HepG2 (cell line): ENCODE measurements at regions not wholly inside any gene's neighbourhood (a gene's known extent, or its start where the extent isn't known, plus 50 kb on each side); places are given as distances from the start of the nearest gene placed in this dataset.

Experiments
- ATAC-seq: fragments of 200-7000 bp; cut with Tn5 transposase; 3 replicates; pipeline ENCODE4 v1.9.1; 2020; ENCODE audit warnings: mild to moderate bottlenecking, moderate library complexity
- BruUV-seq: library from RNA; stranded (reverse); fragments of 400-500 nt; replicated peaks from 2 replicates; lab custom pipeline; 2021; lab: Mats Ljungman, UMichigan
- CTCF ChIA-PET: fragments of 300-600 bp; formaldehyde crosslinking; extraction: SDS; loops from one replicate; lab custom pipeline; 2021; ENCODE audit warnings: low total read pairs, inconsistent platforms, low intra/inter-chr PET ratio; lab: Yijun Ruan, JAX
- POLR2A ChIA-PET: fragments of 350-600 bp; sonication (Branson Sonifier 250); formaldehyde crosslinking; loops from one replicate; lab custom pipeline; 2020; ENCODE audit warnings: antibody characterized with exemption, inconsistent platforms; lab: Yijun Ruan, JAX
- DNase-seq: peaks from one replicate; pipeline ENCODE4 v3.0.0-alpha.2; 2015; ENCODE audit warnings: low spot score
- FAIRE-seq: peaks from 3 replicates; lab custom pipeline; 2011; peaks lifted over from hg19 to GRCh38; lab: Jason Lieb, UNC
- H2AFZ ChIP-seq: one replicate; pipeline ENCODE4 v1.6.1; 2011; ENCODE audit warnings: low read length, inconsistent platforms
- H3K27ac ChIP-seq: fragments of 300-600 bp; 3 replicates; pipeline ENCODE4 v1.8.0; 2011; ENCODE audit warnings: mixed run types, mild to moderate bottlenecking, mixed read lengths, low read length, inconsistent platforms; ENCODE audit not compliant: insufficient read depth; ENCODE audit errors: extremely low read length
- H3K27me3 ChIP-seq, 2 experiments: fragments of 200-600 bp in 1 of 2; 2 replicates in 1 of 2; 3 replicates in 1 of 2; pipeline versions ENCODE4 v1.6.0 to v1.8.0; 2011; ENCODE audit warnings: low read length in 2 of 2, mild to moderate bottlenecking in 2 of 2, moderate library complexity in 2 of 2, inconsistent platforms in 1 of 2; ENCODE audit not compliant: insufficient read depth in 2 of 2, control insufficient read depth in 1 of 2
- H3K36me3 ChIP-seq, 2 experiments: fragments of 200-600 bp in 1 of 2; replicated peaks in 1 of 2; 2 replicates in 1 of 2; 3 replicates in 1 of 2; pipeline versions ENCODE4 v1.5.1 to v1.8.0; 2011; ENCODE audit warnings: low read length in 2 of 2, inconsistent platforms in 1 of 2; ENCODE audit not compliant: insufficient read depth in 2 of 2, control insufficient read depth in 1 of 2
- H3K4me1 ChIP-seq: 2 replicates; pipeline ENCODE4 v1.5.1; 2012; ENCODE audit warnings: low read length, inconsistent platforms; ENCODE audit not compliant: insufficient read depth
- H3K4me2 ChIP-seq: 2 replicates; pipeline ENCODE4 v1.6.0; 2011; ENCODE audit warnings: low read depth, low read length, inconsistent platforms
- H3K4me3 ChIP-seq, 3 experiments: fragments of 200-600 bp in 1 of 3; sonication (generic), shearing (Covaris generic) in 1 of 3; replicated peaks in 1 of 3; 2 replicates each; pipeline ENCODE4 v1.5.1; 2011 to 2016; ENCODE audit warnings: low read length in 3 of 3, inconsistent platforms in 2 of 3, low read depth in 2 of 3, mild to moderate bottlenecking in 2 of 3, control low read depth in 1 of 3, mixed read lengths in 1 of 3; ENCODE audit not compliant: insufficient read depth in 1 of 3
- H3K79me2 ChIP-seq: one replicate; pipeline ENCODE4 v1.6.1; 2011; ENCODE audit warnings: low read length, inconsistent platforms; ENCODE audit not compliant: insufficient read depth
- H3K9ac ChIP-seq: 2 replicates; pipeline ENCODE4 v1.6.0; 2011; ENCODE audit warnings: mild to moderate bottlenecking, low read depth, low read length, inconsistent platforms; ENCODE audit not compliant: insufficient read depth
- H3K9me3 ChIP-seq: 2 replicates; pipeline ENCODE4 v1.5.1; 2012; ENCODE audit warnings: mild to moderate bottlenecking, low read length
- H4K20me1 ChIP-seq: 2 replicates; pipeline ENCODE4 v1.6.0; 2011; ENCODE audit warnings: inconsistent platforms, mild to moderate bottlenecking, low read length, moderate library complexity; ENCODE audit not compliant: insufficient read depth
- EP300 ChIP-seq, 3 experiments: sonication (generic) in 1 of 3; formaldehyde crosslinking in 1 of 3; IDR thresholded peaks; 2 replicates each; pipeline versions ENCODE4 v1.5.1 to v1.6.1; 2011 to 2020; ENCODE audit warnings: low read depth in 2 of 3, low read length in 2 of 3, borderline replicate concordance in 1 of 3, improper control_type of control experiment in 1 of 3, mild to moderate bottlenecking in 1 of 3, missing genetic modification reagents in 1 of 3, moderate library complexity in 1 of 3
- MAFF ChIP-seq: IDR thresholded peaks from 2 replicates; pipeline ENCODE4 v1.6.1; 2011; ENCODE audit warnings: low read depth, low read length, improper control_type of control experiment
- MAFK ChIP-seq, 2 experiments: IDR thresholded peaks in 1 of 2; conservative IDR thresholded peaks in 1 of 2; 2 replicates each; pipeline ENCODE4 v1.6.1; 2011; ENCODE audit warnings: improper control_type of control experiment in 2 of 2, low read length in 2 of 2
- RBAK ChIP-seq: sonication (generic); formaldehyde crosslinking; IDR thresholded peaks from 2 replicates; pipeline ENCODE4 v1.5.1; 2020; ENCODE audit warnings: mild to moderate bottlenecking, missing genetic modification reagents
- ZNF501 ChIP-seq: sonication (generic); formaldehyde crosslinking; IDR thresholded peaks from 2 replicates; pipeline ENCODE4 v1.5.1; 2020; ENCODE audit warnings: mild to moderate bottlenecking, moderate library complexity, missing genetic modification reagents
- ZNF660 ChIP-seq: sonication (generic); formaldehyde crosslinking; IDR thresholded peaks from 2 replicates; pipeline ENCODE4 v1.5.1; 2020; ENCODE audit warnings: mild to moderate bottlenecking, low read depth, missing genetic modification reagents, borderline replicate concordance
- WGBS: methylation state at CpG from one replicate; pipeline ENCODE4 v1.1.6; 2017; ENCODE audit warnings: low lambda C conversion rate; 5-methylcytosine and 5-hydroxymethylcytosine counted together
- in situ Hi-C: cut with HindIII; loops from 2 replicates; pipeline ENCODE4 v1.10.0; 2017; ENCODE audit warnings: low pct_unique_long_range_greater_than_20kb; ENCODE audit not compliant: extremely low pct_ligation_motif_present
- intact Hi-C: fragments of 100-400 bp; cut with micrococcal nuclease; formaldehyde crosslinking; loops from one replicate; pipeline ENCODE4 v1.10.0; 2022; ENCODE audit not compliant: unreplicated experiment

- FAIRE-seq = no peak
- H3K4me1 ChIP-seq = no peaks in the 10 kb centered on the region
- ChIA-PET CTCF (no interaction called here), POLR2A (no interaction called here)
- no peaks in the 10 kb centered on the region for H4K20me1 ChIP-seq
- H3K79me2 ChIP-seq = no peaks in the 10 kb centered on the region
- no peaks in the 10 kb centered on the region for H3K27me3 ChIP-seq
- H2AFZ ChIP-seq = no peak overlapping the region
- no TSS peak for BruUV-seq
- in situ Hi-C loops (no loop called here), intact Hi-C loops (no loop called here)
- no peaks in the 10 kb centered on the region for H3K36me3 ChIP-seq
- no peak for ATAC-seq
- peak; percentile 87 to 91 for TF ChIP-seq MAFK (conservative IDR thresholded peaks at IDR 0.05 in 1 of 2, IDR thresholded peaks at IDR 0.05 in 1 of 2; ENCODE audit: low read length in 2 of 2)
- no peak for TF ChIP-seq ZNF660
- TF ChIP-seq MAFF = peak; percentile 92
- WGBS = 0% methylated on average over 2 of the region's 2 CpGs
- H3K9me3 ChIP-seq = no peaks in the 10 kb centered on the region
- DNase-seq = no peak
- no peak overlapping the region for H3K4me2 ChIP-seq
- H3K4me3 ChIP-seq = no peak overlapping the region
- no peak overlapping the region for H3K9ac ChIP-seq
- no peak overlapping the region for H3K27ac ChIP-seq
Measured at GRCh38 chr3:154668187-154668586, 238.2 kb upstream of the GPR149 start.

GRCh38 chr3:154666542-154666941 lies 236.6 kb upstream of the GPR149 start:
- no peak overlapping the region for H2AFZ ChIP-seq
- no peak overlapping the region for H3K4me3 ChIP-seq
- in situ Hi-C loops = no loop called here
- no peak for DNase-seq
- no peaks in the 10 kb centered on the region for H3K4me1 ChIP-seq
- TF ChIP-seq RBAK (no peak), ZNF501 (CRISPR knock-in tag) (no peak), EP300 (IDR thresholded peaks at IDR 0.05; ENCODE audit: low read depth in 2 of 2, low read length in 2 of 2) (no peak), EP300 (CRISPR knock-in tag; IDR thresholded peaks at IDR 0.05; ENCODE audit: borderline replicate concordance) (no peak)
- no peaks in the 10 kb centered on the region for H3K36me3 ChIP-seq
- no TSS peak for BruUV-seq
- no peak overlapping the region for H3K4me2 ChIP-seq
- CTCF ChIA-PET = no interaction called here
- H4K20me1 ChIP-seq = no peaks in the 10 kb centered on the region
- no peak overlapping the region for H3K9ac ChIP-seq
- ATAC-seq = no peak
- WGBS = no CpG with 5 or more reads among the region's 3 CpGs
- H3K27ac ChIP-seq = no peak overlapping the region
- no peaks in the 10 kb centered on the region for H3K79me2 ChIP-seq
- intact Hi-C loops = no loop called here
- H3K9me3 ChIP-seq = no peaks in the 10 kb centered on the region
- POLR2A ChIA-PET = no interaction called here
- FAIRE-seq = no peak
- H3K27me3 ChIP-seq = no peaks in the 10 kb centered on the region
